SK-N-SH (cell line): ENCODE measurements at regions not wholly inside any gene's neighbourhood (a gene's known extent, or its start where the extent isn't known, plus 50 kb on each side); places are given as distances from the start of the nearest gene placed in this dataset.

ENCODE experiments used
- CTCF ChIA-PET: fragments of 300-600, 350-600 bp; formaldehyde crosslinking; extraction: SDS; loops from one replicate; lab custom pipeline; 2021; lab: Yijun Ruan, JAX
- POLR2A ChIA-PET: fragments of 350-600 bp; sonication (Branson Sonifier 250); formaldehyde crosslinking; extraction: SDS; loops from one replicate; lab custom pipeline; 2020; ENCODE audit warnings: antibody characterized with exemption, inconsistent platforms; lab: Yijun Ruan, JAX
- DNase-seq: peaks from one replicate; pipeline ENCODE4 v3.0.0; 2012
- H2AFZ ChIP-seq: fragments of 200-600 bp; sonication (generic); 2 replicates; pipeline ENCODE4 v1.8.1; 2016; ENCODE audit warnings: antibody characterized with exemption, mild to moderate bottlenecking, low read depth
- H3F3A ChIP-seq: fragments of 200-600 bp; sonication (generic); replicated peaks from 2 replicates; pipeline ENCODE3; 2016; ENCODE audit warnings: antibody characterized with exemption, mild to moderate bottlenecking; ENCODE audit not compliant: insufficient read depth
- H3K27ac ChIP-seq, 2 experiments: fragments of 200-500 bp in 1 of 2; fragments of 200-600 bp in 1 of 2; sonication (Bioruptor generic) in 1 of 2; sonication (generic), shearing (Covaris generic) in 1 of 2; 2 replicates each; pipeline versions ENCODE4 v1.5.1 to v1.6.1; 2014 to 2016; ENCODE audit warnings: low read depth in 2 of 2, inconsistent platforms in 1 of 2, low read length in 1 of 2, mild to moderate bottlenecking in 1 of 2, mixed read lengths in 1 of 2
- H3K27me3 ChIP-seq: fragments of 200-600 bp; sonication (generic), shearing (Covaris generic); 2 replicates; pipeline ENCODE4 v1.6.1; 2016; ENCODE audit warnings: mixed run types; ENCODE audit not compliant: insufficient read depth
- H3K36me3 ChIP-seq, 2 experiments: fragments of 200-500 bp in 1 of 2; fragments of 200-600 bp in 1 of 2; sonication (Bioruptor generic) in 1 of 2; sonication (generic) in 1 of 2; replicated peaks in 1 of 2; 2 replicates each; pipeline versions ENCODE3 to v1.5.1; 2014 to 2016; ENCODE audit warnings: low read length in 1 of 2, mild to moderate bottlenecking in 1 of 2; ENCODE audit not compliant: insufficient read depth in 2 of 2, control insufficient read depth in 1 of 2
- H3K4me1 ChIP-seq, 2 experiments: fragments of 200-500 bp in 1 of 2; fragments of 200-600 bp in 1 of 2; sonication (Bioruptor generic) in 1 of 2; sonication (generic), shearing (Covaris generic) in 1 of 2; 2 replicates each; pipeline versions ENCODE4 v1.5.1 to v1.6.1; 2014 to 2016; ENCODE audit warnings: low read depth in 1 of 2, low read length in 1 of 2, mixed run types in 1 of 2; ENCODE audit not compliant: insufficient read depth in 2 of 2, control insufficient read depth in 1 of 2
- H3K4me2 ChIP-seq: fragments of 200-600 bp; sonication (generic), shearing (Covaris generic); 2 replicates; pipeline ENCODE4 v1.6.1; 2017; ENCODE audit warnings: mixed run types
- H3K4me3 ChIP-seq, 2 experiments: fragments of 200-500 bp in 1 of 2; fragments of 200-600 bp in 1 of 2; sonication (Bioruptor generic) in 1 of 2; sonication (generic), shearing (Covaris generic) in 1 of 2; 2 replicates each; pipeline versions ENCODE4 v1.5.1 to v1.8.1; 2014 to 2016; ENCODE audit warnings: low read depth in 2 of 2, inconsistent platforms in 1 of 2, low read length in 1 of 2, mild to moderate bottlenecking in 1 of 2, mixed read lengths in 1 of 2, moderate library complexity in 1 of 2
- H3K79me2 ChIP-seq: fragments of 200-600 bp; sonication (generic); 2 replicates; pipeline ENCODE4 v1.8.1; 2017; ENCODE audit warnings: mild to moderate bottlenecking; ENCODE audit not compliant: insufficient read depth
- H3K9ac ChIP-seq: fragments of 200-600 bp; sonication (generic); 2 replicates; pipeline ENCODE4 v1.6.1; 2017; ENCODE audit warnings: mixed run types
- H3K9me2 ChIP-seq: fragments of 200-600 bp; sonication (generic); 2 replicates; pipeline ENCODE4 v1.6.1; 2017; ENCODE audit warnings: mixed run types
- H3K9me3 ChIP-seq: fragments of 200-600 bp; sonication (generic); 2 replicates; pipeline ENCODE4 v1.6.1; 2017; ENCODE audit warnings: mixed run types, mild to moderate bottlenecking, moderate library complexity
- H4K20me1 ChIP-seq: fragments of 200-600 bp; sonication (generic); 2 replicates; pipeline ENCODE4 v1.6.1; 2017; ENCODE audit warnings: mild to moderate bottlenecking, mixed run types; ENCODE audit not compliant: insufficient read depth
- CTCF ChIP-seq: fragments of 200-600 bp; sonication (generic); IDR thresholded peaks from 2 replicates; pipeline ENCODE4 v1.6.1; 2017; ENCODE audit warnings: antibody characterized with exemption, mild to moderate bottlenecking, moderate library complexity
- ELF1 ChIP-seq: IDR thresholded peaks from 2 replicates; pipeline ENCODE4 v1.4.0; 2012
- FOXJ3 ChIP-seq: sonication (generic); formaldehyde crosslinking; IDR thresholded peaks from 2 replicates; pipeline ENCODE4 v1.5.1; 2020; ENCODE audit warnings: mild to moderate bottlenecking, missing genetic modification reagents
- JUND ChIP-seq: IDR thresholded peaks from 2 replicates; pipeline ENCODE4 v1.4.0; 2012
- MEF2A ChIP-seq: IDR thresholded peaks from 2 replicates; pipeline ENCODE4 v1.4.0; 2012; ENCODE audit warnings: low read depth, borderline replicate concordance
- MXI1 ChIP-seq: IDR thresholded peaks from 2 replicates; pipeline ENCODE4 v1.6.1; 2012; ENCODE audit warnings: mild to moderate bottlenecking, low read depth, low read length, improper control_type of control experiment
- NFIC ChIP-seq: IDR thresholded peaks from 2 replicates; pipeline ENCODE4 v1.4.0; 2012; ENCODE audit warnings: borderline replicate concordance
- NRF1 ChIP-seq: IDR thresholded peaks from 2 replicates; pipeline ENCODE4 v1.6.1; 2012; ENCODE audit warnings: low read depth, mild to moderate bottlenecking, low read length
- POLR2AphosphoS5 ChIP-seq: IDR thresholded peaks from 2 replicates; pipeline ENCODE4 v1.6.1; 2012; ENCODE audit warnings: low read depth, low read length
- RAD21 ChIP-seq: IDR thresholded peaks from 2 replicates; pipeline ENCODE4 v1.6.1; 2012; ENCODE audit warnings: mild to moderate bottlenecking, low read length
- RCOR1 ChIP-seq: fragments of 150-350 bp; IDR thresholded peaks from 2 replicates; pipeline ENCODE4 v1.6.1; 2017; ENCODE audit warnings: antibody characterized with exemption, low read length
- RFX5 ChIP-seq: IDR thresholded peaks from 2 replicates; pipeline ENCODE4 v1.6.1; 2012; ENCODE audit warnings: mild to moderate bottlenecking, improper control_type of control experiment, low read length
- RXRA ChIP-seq: IDR thresholded peaks from 2 replicates; pipeline ENCODE4 v1.4.0; 2012; ENCODE audit warnings: low read depth, mild to moderate bottlenecking, borderline replicate concordance
- TAF1 ChIP-seq: IDR thresholded peaks from 2 replicates; pipeline ENCODE4 v1.6.1; 2012; ENCODE audit warnings: low read depth, mild to moderate bottlenecking, low read length, moderate library complexity, borderline replicate concordance
- USF1 ChIP-seq: IDR thresholded peaks from 2 replicates; pipeline ENCODE4 v1.4.0; 2012; ENCODE audit warnings: low read depth, borderline replicate concordance
- YY1 ChIP-seq: IDR thresholded peaks from 2 replicates; pipeline ENCODE4 v1.4.0; 2012; ENCODE audit warnings: low read depth, mild to moderate bottlenecking
- ZBTB33 ChIP-seq: IDR thresholded peaks from 2 replicates; pipeline ENCODE4 v1.4.0; 2012; ENCODE audit warnings: low read depth, borderline replicate concordance
- WGBS: methylation state at CpG from one replicate; pipeline ENCODE4 v1.1.6; 2017; ENCODE audit warnings: low lambda C conversion rate; 5-methylcytosine and 5-hydroxymethylcytosine counted together
- TF ChIP-seq, protein P1 (sequence below): IDR thresholded peaks from 2 replicates; pipeline ENCODE4 v1.4.0; 2012; ENCODE audit warnings: low read depth
- TF ChIP-seq, protein P2 (sequence below): fragments of 150-350 bp; IDR thresholded peaks from 2 replicates; pipeline ENCODE4 v1.6.1; 2017; ENCODE audit warnings: antibody characterized with exemption, low read length, low read depth, borderline replicate concordance

DNA sequence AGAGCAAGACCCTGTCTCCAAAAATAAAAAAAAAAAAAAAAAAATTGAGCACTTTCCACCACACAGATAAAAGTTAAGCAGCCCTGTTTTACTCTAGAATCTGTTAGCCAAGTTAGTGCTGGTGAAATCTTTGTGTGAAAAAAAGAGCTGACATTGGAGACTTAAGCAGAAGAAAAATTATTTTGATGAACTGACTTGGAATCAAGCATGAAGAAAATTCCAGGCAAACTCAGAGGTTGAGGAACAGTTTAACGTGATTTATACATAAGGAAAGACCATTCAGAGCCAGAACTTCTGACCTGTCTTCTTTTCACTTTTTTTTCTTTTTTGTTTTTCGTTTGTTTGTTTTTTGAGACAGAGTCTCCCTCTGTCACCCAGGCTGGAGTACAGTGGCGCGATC, 79.6 kb upstream of the RBPJ start:
- peaks cover 5% of the 10 kb centered on the region for H3F3A ChIP-seq
- H3K9me2 ChIP-seq = no peaks in the 10 kb centered on the region
- H3K36me3 ChIP-seq = no peaks in the 10 kb centered on the region
- ChIA-PET CTCF (no interaction called here), POLR2A (no interaction called here)
- no peaks in the 10 kb centered on the region for H3K27me3 ChIP-seq
- no peaks in the 10 kb centered on the region for H3K79me2 ChIP-seq
- WGBS = 78% methylated on average over 4 of the region's 4 CpGs
- H3K4me2 ChIP-seq = no peak overlapping the region
- no peak overlapping the region for H3K27ac ChIP-seq
- no peak overlapping the region for H3K4me3 ChIP-seq
- TF ChIP-seq RXRA (no peak), ZBTB33 (no peak), TAF1 (no peak), FOXJ3 (CRISPR knock-in tag) (no peak), RAD21 (no peak), MEF2A (no peak), MXI1 (no peak), ELF1 (no peak), POLR2AphosphoS5 (no peak), NRF1 (no peak), RFX5 (no peak), USF1 (no peak), YY1 (no peak), CTCF (no peak), RCOR1 (no peak), NFIC (no peak), JUND (no peak)
- TF ChIP-seq, protein P1, sequence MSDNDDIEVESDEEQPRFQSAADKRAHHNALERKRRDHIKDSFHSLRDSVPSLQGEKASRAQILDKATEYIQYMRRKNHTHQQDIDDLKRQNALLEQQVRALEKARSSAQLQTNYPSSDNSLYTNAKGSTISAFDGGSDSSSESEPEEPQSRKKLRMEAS = no peak
- TF ChIP-seq, protein P2, sequence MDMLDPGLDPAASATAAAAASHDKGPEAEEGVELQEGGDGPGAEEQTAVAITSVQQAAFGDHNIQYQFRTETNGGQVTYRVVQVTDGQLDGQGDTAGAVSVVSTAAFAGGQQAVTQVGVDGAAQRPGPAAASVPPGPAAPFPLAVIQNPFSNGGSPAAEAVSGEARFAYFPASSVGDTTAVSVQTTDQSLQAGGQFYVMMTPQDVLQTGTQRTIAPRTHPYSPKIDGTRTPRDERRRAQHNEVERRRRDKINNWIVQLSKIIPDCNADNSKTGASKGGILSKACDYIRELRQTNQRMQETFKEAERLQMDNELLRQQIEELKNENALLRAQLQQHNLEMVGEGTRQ = no peak
- DNase-seq = no peak
- no peaks in the 10 kb centered on the region for H4K20me1 ChIP-seq
- H2AFZ ChIP-seq = no peak overlapping the region
- peaks cover 3 to 5% of the 10 kb centered on the region in 2 experiments; a peak in 1 of 4 replicates for H3K4me1 ChIP-seq
- no peak overlapping the region for H3K9ac ChIP-seq
- no peaks in the 10 kb centered on the region for H3K9me3 ChIP-seq
